ENCODE measurements at regions not wholly inside any gene's neighbourhood (a gene's known extent, or its start where the extent isn't known, plus 50 kb on each side); places are given as distances from the start of the nearest gene placed in this dataset.

DNA sequence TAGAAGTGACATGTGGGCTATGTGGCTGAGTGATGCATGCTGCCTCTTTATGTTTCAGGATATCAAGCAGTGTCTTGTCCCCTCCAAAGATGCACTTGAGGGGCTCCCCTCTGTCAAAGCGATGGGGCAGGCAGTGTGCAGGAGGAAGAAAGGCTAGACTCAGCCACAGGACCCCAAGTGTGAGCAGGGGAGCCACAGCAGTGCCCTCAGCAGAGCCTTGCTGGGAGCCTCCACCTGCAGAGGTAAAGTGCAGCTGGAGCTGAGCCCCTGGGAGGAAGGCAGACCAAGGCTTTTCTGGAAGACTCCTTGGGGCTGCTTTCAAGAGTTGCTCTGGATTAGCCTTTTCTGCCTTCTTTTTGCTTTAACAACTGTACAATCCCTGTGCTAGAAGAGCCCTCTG lies 247.3 kb downstream of the DLEU7 start:
- POLR2A ChIA-PET: interaction anchor here (1.2 to 1.3 kb wide), 3 partner anchors 14 to 472 kb away, joined by 3 to 5 read pairs (median 4); no protein-coding TSS in a partner anchor
- Mint-ChIP-seq H3K4me1 (peaks cover 75% of the 10 kb centered on the region), H3K27ac (peak overlapping the region; percentile 93), H3K9me3 (ENCODE audit: insufficient read depth) (no peaks in the 10 kb centered on the region), H3K4me3 (peak overlapping the region; percentile 24), H3K27me3 (no peaks in the 10 kb centered on the region)
- H3K4me2 ChIP-seq (replicated peaks; ENCODE audit: low read depth, low read length, poor library complexity, severe bottlenecking): peak overlapping the region; percentile 64
- CTCF ChIA-PET: interaction anchor here (0.8 to 2.6 kb wide), 7 partner anchors 37 to 599 kb away, joined by 3 to 9 read pairs (median 4); partner anchors contain the start of gene TRIM13
- TF ChIP-seq CTCF (IDR thresholded peaks at IDR 0.05) (no peak), EZH2 (IDR thresholded peaks at IDR 0.05; ENCODE audit: borderline replicate concordance, insufficient read depth, low read depth, low read length, poor library complexity, severe bottlenecking) (no peak)
- peaks cover 80 to 85% of the 10 kb centered on the region in 2 donors for H3K4me1 ChIP-seq (ENCODE audit: control insufficient read depth in 2 of 2, insufficient read depth in 2 of 2, low read length in 2 of 2)
- 56% methylated on average over 1 of the region's 1 CpG for WGBS (ENCODE audit: insufficient coverage)
- H3K27me3 ChIP-seq (replicated peaks in 1 of 4; ENCODE audit: control extremely low read depth in 1 of 4, control insufficient read depth in 3 of 4, insufficient read depth in 4 of 4, low read length in 3 of 4): no peaks in the 10 kb centered on the region
- ATAC-seq (ENCODE audit: low read depth) (no peak), DNase-seq (no peak)
- no peak overlapping the region for H3K4me3 ChIP-seq (ENCODE audit: control extremely low read depth in 1 of 5, extremely low read depth in 1 of 5, insufficient read depth in 1 of 5, low read depth in 2 of 5, low read length in 4 of 5)
- no peaks in the 10 kb centered on the region for H3K36me3 ChIP-seq (replicated peaks in 1 of 2; ENCODE audit: control extremely low read depth in 1 of 2, control insufficient read depth in 1 of 2, extremely low read depth in 1 of 2, insufficient read depth in 2 of 2, low read length in 1 of 2)
- H4K20me1 ChIP-seq (ENCODE audit: control insufficient read depth, insufficient read depth, low read length, poor library complexity, severe bottlenecking): no peaks in the 10 kb centered on the region
- intact Hi-C loops (cut with micrococcal nuclease): loop anchor here (5.0 kb wide), 1 partner anchor 659 kb away; the partner anchor contains the start of gene SPRYD7
- H3K9ac ChIP-seq (ENCODE audit: low read length): no peak overlapping the region
- H2AFZ ChIP-seq (ENCODE audit: insufficient read depth, low read depth, low read length, poor library complexity, severe bottlenecking): peak overlapping the region; percentile 59
- no peaks in the 10 kb centered on the region for H3K79me2 ChIP-seq (ENCODE audit: control insufficient read depth, insufficient read depth, low read length)
- no peaks in the 10 kb centered on the region for H3K9me3 ChIP-seq (ENCODE audit: control extremely low read depth in 1 of 3, control insufficient read depth in 2 of 3, insufficient read depth in 1 of 3, low read length in 2 of 3)
- peak overlapping the region; percentile 79 to 87 for H3K27ac ChIP-seq (ENCODE audit: low read length in 2 of 2)

DNA sequence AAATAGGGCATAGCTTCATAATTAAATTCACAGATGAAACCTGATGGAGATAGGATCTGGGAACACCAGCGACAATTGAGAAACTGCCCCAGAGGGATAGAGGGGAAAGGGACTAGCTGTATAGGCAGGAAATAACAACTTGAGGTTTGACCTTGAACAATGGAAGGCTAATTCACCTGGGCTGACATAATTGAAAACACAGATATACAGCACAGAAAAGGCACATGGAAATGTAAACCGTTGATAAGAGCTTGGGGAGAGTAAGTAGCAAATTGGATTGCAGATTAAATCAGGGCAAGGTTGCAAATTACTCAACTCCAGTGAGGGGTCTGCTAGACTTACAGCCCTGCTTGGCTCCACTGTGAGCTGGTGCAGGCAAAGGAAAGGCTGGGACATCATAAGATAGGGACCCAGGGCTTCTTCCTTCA lies 246.7 kb downstream of the DLEU7 start:
- ChIA-PET CTCF (interaction anchor here (0.7 to 2.6 kb wide), 10 partner anchors 26 to 599 kb away, joined by 3 to 9 read pairs (median 4); partner anchors contain the start of gene TRIM13), POLR2A (interaction anchor here (0.6 to 2.5 kb wide), 5 partner anchors 13 to 314 kb away, joined by 3 to 7 read pairs (median 4); no protein-coding TSS in a partner anchor)
- TF ChIP-seq EZH2 (IDR thresholded peaks at IDR 0.05; ENCODE audit: borderline replicate concordance, insufficient read depth, low read depth, low read length, poor library complexity, severe bottlenecking): no peak
- no peak for TF ChIP-seq CTCF (IDR thresholded peaks at IDR 0.05)
- intact Hi-C loops (cut with micrococcal nuclease): loop anchor here (5.0 kb wide), 1 partner anchor 659 kb away; the partner anchor contains the start of gene SPRYD7
- Histone ChIP-seq H3K27me3 (replicated peaks in 1 of 4; ENCODE audit: control extremely low read depth in 1 of 4, control insufficient read depth in 3 of 4, insufficient read depth in 4 of 4, low read length in 3 of 4) (no peaks in the 10 kb centered on the region), H3K79me2 (ENCODE audit: control insufficient read depth, insufficient read depth, low read length) (no peaks in the 10 kb centered on the region), H3K4me3 (ENCODE audit: control extremely low read depth in 1 of 5, extremely low read depth in 1 of 5, insufficient read depth in 1 of 5, low read depth in 2 of 5, low read length in 4 of 5) (no peak overlapping the region), H3K27ac (ENCODE audit: low read length in 2 of 2) (peak overlapping the region; percentile 79 to 87), H3K9me3 (ENCODE audit: control extremely low read depth in 1 of 3, control insufficient read depth in 2 of 3, insufficient read depth in 1 of 3, low read length in 2 of 3) (no peaks in the 10 kb centered on the region), H4K20me1 (ENCODE audit: control insufficient read depth, insufficient read depth, low read length, poor library complexity, severe bottlenecking) (no peaks in the 10 kb centered on the region), H2AFZ (ENCODE audit: insufficient read depth, low read depth, low read length, poor library complexity, severe bottlenecking) (peak overlapping the region; percentile 59), H3K4me1 (ENCODE audit: control insufficient read depth in 2 of 2, insufficient read depth in 2 of 2, low read length in 2 of 2) (peaks cover 73 to 78% of the 10 kb centered on the region in 2 donors), H3K4me2 (replicated peaks; ENCODE audit: low read depth, low read length, poor library complexity, severe bottlenecking) (peak overlapping the region; percentile 64), H3K9ac (ENCODE audit: low read length) (no peak overlapping the region), H3K36me3 (replicated peaks in 1 of 2; ENCODE audit: control extremely low read depth in 1 of 2, control insufficient read depth in 1 of 2, extremely low read depth in 1 of 2, insufficient read depth in 2 of 2, low read length in 1 of 2) (no peaks in the 10 kb centered on the region)
- H3K9me3 Mint-ChIP-seq (ENCODE audit: insufficient read depth): no peaks in the 10 kb centered on the region
- H3K27me3 Mint-ChIP-seq: no peaks in the 10 kb centered on the region
- peaks cover 70% of the 10 kb centered on the region for H3K4me1 Mint-ChIP-seq
- WGBS (ENCODE audit: insufficient coverage): 60% methylated on average over 1 of the region's 2 CpGs
- H3K27ac Mint-ChIP-seq: peak overlapping the region; percentile 93
- DNase-seq (no peak), ATAC-seq (ENCODE audit: low read depth) (no peak)
- H3K4me3 Mint-ChIP-seq: peak overlapping the region; percentile 24
